Upper lobe of left lung (tissue), 4 donors: ENCODE measurements at regions not wholly inside any gene's neighbourhood (a gene's known extent, or its start where the extent isn't known, plus 50 kb on each side); places are given as distances from the start of the nearest gene placed in this dataset.

Experiments
- POLR2A ChIP-seq, 4 donors: fragments of 450-650 bp; IDR thresholded peaks; one replicate each; pipeline ENCODE4 v1.5.1; 2016 to 2017; ENCODE audit warnings: antibody characterized with exemption in 4 of 4, mild to moderate bottlenecking in 2 of 4
- POLR2AphosphoS5 ChIP-seq, 2 donors: sonication (generic); formaldehyde crosslinking; IDR thresholded peaks; one replicate each; pipeline ENCODE4 v1.5.1; 2017; ENCODE audit warnings: antibody characterized with exemption in 2 of 2

DNA sequence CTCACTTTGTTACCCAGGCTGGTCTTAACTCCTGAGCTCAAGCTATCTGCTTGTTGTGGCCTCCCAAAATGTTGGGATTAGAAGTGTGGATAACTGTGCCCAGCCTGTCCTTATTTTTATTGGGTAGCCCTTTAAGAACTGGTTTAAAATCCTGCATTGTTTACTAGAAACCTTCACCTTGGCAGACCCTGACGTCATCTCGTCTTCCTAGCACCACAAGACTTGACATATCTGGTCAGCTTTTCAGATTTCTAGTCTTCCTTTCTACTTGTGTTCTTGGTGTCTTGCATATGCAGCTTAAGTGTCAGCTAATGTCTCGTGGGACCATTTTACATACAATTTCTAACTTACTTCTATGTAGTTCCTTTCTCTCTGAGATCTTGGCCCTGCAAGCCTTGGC is 258.9 kb downstream of the IZUMO3 start:
- TF ChIP-seq POLR2AphosphoS5 (IDR thresholded peaks at IDR 0.05): no peak
- no peak for TF ChIP-seq POLR2A (IDR thresholded peaks at IDR 0.05)
